ENCODE measurements at regions not wholly inside any gene's neighbourhood (a gene's known extent, or its start where the extent isn't known, plus 50 kb on each side); places are given as distances from the start of the nearest gene placed in this dataset.

GRCh38 chr12:60172266-60173211, 576.7 kb downstream of the SLC16A7 start (continued):
- TF ChIP-seq MAFK (IDR thresholded peaks at IDR 0.05; ENCODE audit: low read depth, low read length): no peak
